ENCODE measurements at regions not wholly inside any gene's neighbourhood (a gene's known extent, or its start where the extent isn't known, plus 50 kb on each side); places are given as distances from the start of the nearest gene placed in this dataset.
A peak's percentile ranks its signal among the peaks of the same experiment; 100 is the strongest.
"Not testable (repeated sequence)": the region's sequence is repeated elsewhere in the genome, so short reads cannot be mapped to it uniquely, and the experiment has no call there.

- no peak for DNase-seq (ENCODE audit: low read depth, low spot score)
- in situ Hi-C loops (cut with HindIII; ENCODE audit: low pct_unique_long_range_greater_than_20kb, low sequenced_read_pairs): no loop called here
These were observed 245.3 kb upstream of the UFL1 start for GRCh38 chr6:96276305-96276704.

GRCh38 chr6:96276856-96277255 lies 244.8 kb upstream of the UFL1 start:
- in situ Hi-C loops (cut with HindIII; ENCODE audit: low pct_unique_long_range_greater_than_20kb, low sequenced_read_pairs): no loop called here

GRCh38 chr6:96279084-96279483 lies 242.5 kb upstream of the UFL1 start:
- no peak for DNase-seq (ENCODE audit: low read depth, low spot score)
- in situ Hi-C loops (cut with HindIII; ENCODE audit: low pct_unique_long_range_greater_than_20kb, low sequenced_read_pairs): no loop called here

More at GRCh38 chr6:96276856-96277255, 244.8 kb upstream of the UFL1 start:
- DNase-seq (ENCODE audit: low read depth, low spot score): no peak

DNA sequence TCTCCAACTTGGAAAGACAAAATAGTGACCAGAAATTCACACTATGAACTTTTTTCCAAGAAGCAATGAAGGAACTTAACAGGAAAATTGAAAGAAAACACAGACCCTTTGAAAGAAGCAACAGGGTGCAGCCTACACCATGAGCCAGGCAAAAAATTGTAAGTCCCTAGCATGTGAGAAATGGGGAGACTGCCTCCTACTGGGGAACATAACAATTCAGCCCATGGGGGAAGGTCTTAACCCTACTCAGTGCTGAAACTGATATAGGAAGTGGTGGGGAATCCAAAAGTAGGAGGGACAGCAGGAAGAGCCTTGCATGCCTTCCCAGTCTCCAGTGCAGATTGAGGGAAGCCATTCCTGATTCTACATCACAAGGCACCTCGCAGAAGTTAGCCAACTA lies 235.1 kb upstream of the UFL1 start:
- in situ Hi-C loops (cut with HindIII; ENCODE audit: low pct_unique_long_range_greater_than_20kb, low sequenced_read_pairs): no loop called here
- DNase-seq (ENCODE audit: low read depth, low spot score): no peak

DNA sequence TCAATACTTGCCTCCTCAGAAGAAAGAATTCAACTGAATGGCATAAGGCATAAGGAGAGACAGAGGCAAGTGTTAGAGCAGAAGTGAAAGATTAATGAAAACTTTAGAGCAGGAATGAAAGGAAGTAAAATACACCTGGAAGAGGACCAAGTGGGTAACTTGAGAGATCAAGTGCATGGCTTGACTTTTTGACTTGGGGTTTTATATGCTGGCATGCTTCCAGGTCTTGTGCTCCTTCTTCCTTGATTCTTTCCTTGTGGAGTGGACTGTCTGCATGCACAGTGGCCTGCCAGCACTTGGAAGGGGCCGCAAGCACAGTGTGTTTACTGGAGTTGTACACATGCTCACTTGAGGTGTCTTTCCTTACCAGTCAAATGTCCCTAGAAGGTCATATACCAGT lies 222.1 kb upstream of the UFL1 start:
- in situ Hi-C loops (cut with HindIII; ENCODE audit: low pct_unique_long_range_greater_than_20kb, low sequenced_read_pairs): no loop called here
- no peak for DNase-seq (ENCODE audit: low read depth, low spot score)

GRCh38 chr6:96301023-96301422 lies 220.6 kb upstream of the UFL1 start:
- DNase-seq (ENCODE audit: low read depth, low spot score): peak; percentile 8

DNA sequence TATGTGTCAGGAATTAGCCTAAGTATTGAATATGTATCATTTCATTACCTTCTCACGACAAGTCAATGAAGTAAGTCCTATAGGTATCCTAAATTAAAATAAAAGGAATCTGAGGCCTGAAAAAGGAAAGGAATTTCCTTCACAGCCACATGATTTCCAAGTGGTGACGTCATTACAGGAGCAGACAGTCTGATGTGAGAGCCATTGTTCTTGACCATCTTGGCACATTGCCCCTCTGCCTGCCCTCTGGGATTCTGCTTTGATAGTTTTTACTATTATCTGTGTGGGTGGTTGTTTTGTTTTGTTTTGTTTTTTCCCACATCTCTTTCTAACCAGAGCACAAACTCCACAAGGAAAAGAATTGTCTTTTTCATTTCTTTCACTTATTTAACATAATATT lies 219.8 kb upstream of the UFL1 start:
- DNase-seq (ENCODE audit: low read depth, low spot score): peak; percentile 80
- in situ Hi-C loops (cut with HindIII; ENCODE audit: low pct_unique_long_range_greater_than_20kb, low sequenced_read_pairs): no loop called here

More at GRCh38 chr6:96301023-96301422, 220.6 kb upstream of the UFL1 start:
- in situ Hi-C loops (cut with HindIII; ENCODE audit: low pct_unique_long_range_greater_than_20kb, low sequenced_read_pairs): no loop called here

GRCh38 chr6:96302991-96303390 lies 218.6 kb upstream of the UFL1 start:
- in situ Hi-C loops (cut with HindIII; ENCODE audit: low pct_unique_long_range_greater_than_20kb, low sequenced_read_pairs): no loop called here
- no peak for DNase-seq (ENCODE audit: low read depth, low spot score)

DNA sequence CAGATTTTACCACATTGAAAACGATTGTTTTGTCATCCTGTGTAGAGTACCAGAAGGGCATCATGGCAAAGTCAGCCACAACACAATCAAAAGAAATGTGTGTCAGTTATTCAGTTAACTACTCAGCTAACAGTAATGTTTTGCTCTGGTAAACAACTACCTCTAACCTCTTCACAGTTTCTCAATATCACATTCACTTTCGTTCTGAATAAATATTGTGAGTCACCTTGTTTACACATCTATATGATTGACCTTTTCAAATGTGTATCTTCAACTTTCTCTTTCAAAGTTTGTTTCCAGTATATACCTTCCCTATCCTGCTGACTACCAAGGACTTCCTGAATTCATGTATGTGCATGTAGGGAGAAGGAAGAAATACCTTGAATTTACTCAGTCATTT lies 216.6 kb upstream of the UFL1 start:
- no peak for DNase-seq (ENCODE audit: low read depth, low spot score)
- in situ Hi-C loops (cut with HindIII; ENCODE audit: low pct_unique_long_range_greater_than_20kb, low sequenced_read_pairs): no loop called here

DNA sequence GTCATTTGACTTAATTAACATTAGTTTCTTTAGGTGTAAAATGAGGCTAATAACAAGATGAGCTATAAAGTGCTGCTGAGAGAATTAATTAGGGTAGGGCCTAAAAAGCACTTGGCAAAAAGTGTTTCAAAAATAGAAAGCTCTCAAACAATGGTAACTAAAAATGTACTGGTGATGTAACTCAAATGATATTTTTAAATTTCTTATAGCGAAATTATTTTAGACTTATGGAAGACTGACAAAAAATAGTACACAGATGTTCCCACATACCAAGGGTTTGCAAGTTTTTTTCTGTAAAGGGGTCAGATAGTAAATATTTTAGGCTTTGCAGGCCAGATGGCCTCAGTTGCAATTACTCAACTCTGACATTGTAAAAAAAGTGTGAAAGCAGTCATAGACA lies 190.7 kb upstream of the UFL1 start:
- in situ Hi-C loops (cut with HindIII; ENCODE audit: low pct_unique_long_range_greater_than_20kb, low sequenced_read_pairs): no loop called here
- no peak for DNase-seq (ENCODE audit: low read depth, low spot score)

DNA sequence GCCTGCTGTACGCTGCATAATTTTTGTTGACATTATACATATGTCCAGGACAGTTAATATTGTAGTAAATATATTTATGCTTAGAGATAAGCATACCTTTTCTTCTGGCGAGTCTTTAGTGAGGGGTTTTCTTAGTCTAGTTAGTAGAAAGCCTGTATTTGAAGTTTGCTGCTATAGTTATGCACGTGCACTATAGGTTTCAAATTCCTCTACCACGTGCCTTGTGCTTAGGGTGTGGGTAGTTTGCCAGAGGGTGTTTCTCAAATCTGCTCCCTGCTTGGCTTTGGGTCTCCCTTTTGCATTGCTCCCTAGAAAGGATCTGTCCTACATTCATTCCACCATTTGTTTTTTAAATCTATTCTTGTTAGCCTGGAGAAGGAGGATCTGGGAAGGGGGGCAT lies 181.4 kb upstream of the UFL1 start:
- in situ Hi-C loops (cut with HindIII; ENCODE audit: low pct_unique_long_range_greater_than_20kb, low sequenced_read_pairs): no loop called here
- no peak for DNase-seq (ENCODE audit: low read depth, low spot score)

DNA sequence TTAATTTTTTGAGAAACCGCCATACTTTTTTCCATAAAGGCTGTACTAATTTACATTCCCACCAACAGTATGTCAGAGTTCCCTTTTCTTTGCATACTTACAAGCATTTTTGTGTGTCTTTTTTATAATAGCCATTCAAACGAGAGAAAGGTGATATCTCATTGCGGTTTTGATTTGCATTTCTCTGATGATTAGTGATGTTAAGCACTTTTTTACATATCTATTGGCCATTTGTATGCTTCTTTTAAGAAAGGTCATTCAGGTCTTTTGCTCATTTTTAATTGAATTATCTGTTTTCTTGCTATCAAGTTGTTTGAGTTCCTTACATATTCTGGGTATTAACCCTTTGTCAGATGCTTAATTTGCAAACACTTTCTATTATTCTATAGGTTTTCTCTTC lies 176.1 kb upstream of the UFL1 start:
- no peak for DNase-seq (ENCODE audit: low read depth, low spot score)
- in situ Hi-C loops (cut with HindIII; ENCODE audit: low pct_unique_long_range_greater_than_20kb, low sequenced_read_pairs): no loop called here

DNA sequence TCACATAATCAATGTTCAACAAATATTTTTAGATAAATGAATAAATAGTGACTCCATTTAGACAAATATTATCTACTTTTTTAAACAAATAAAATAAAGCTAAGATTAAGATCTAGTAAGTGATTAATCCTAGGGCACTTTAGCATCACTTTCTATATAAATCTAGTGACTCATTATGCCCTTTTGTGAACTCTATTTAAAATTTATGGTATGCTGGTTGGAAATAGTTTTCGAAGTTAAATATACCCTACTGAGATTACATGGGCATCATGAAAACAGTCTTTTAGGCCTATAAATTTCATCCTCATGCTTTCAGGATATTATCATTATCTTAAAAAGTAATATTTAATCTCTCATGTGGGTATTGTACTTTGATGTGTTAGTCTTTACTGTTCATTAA lies 140.4 kb upstream of the UFL1 start:
- DNase-seq (ENCODE audit: low read depth, low spot score): no peak
- in situ Hi-C loops (cut with HindIII; ENCODE audit: low pct_unique_long_range_greater_than_20kb, low sequenced_read_pairs): no loop called here

DNA sequence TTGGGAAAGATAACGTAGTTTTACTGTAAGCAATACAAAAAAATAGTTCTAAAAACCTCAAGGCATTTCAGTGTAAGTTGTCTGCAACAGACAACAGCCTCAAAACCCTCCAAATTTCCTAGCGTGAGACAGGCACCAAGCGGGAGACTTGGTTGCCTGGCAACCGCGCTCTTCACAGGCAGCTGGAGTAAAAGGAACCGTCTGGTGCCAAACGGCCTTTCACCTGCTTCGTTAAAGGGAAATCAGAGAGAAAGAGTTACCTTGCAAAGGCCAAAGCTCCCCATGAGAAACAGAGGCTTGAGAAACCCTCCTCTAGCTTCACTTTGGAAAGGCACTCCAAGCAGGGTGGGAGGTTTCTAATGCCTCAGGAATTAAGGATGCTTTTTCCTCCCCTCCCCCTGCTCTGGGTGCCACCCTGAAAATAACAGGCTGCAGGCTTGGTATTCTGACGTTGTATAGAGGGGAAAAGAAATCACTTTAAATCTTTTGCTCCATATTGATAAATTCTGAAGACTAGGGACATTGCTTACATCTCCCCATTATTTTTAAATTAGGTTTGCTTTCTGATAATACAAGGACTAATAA lies 129.7 kb upstream of the UFL1 start:
- DNase-seq (ENCODE audit: low read depth, low spot score): no peak
- in situ Hi-C loops (cut with HindIII; ENCODE audit: low pct_unique_long_range_greater_than_20kb, low sequenced_read_pairs): no loop called here

- in situ Hi-C loops (cut with HindIII; ENCODE audit: low pct_unique_long_range_greater_than_20kb, low sequenced_read_pairs): no loop called here
- peak; percentile 26 for DNase-seq (ENCODE audit: low read depth, low spot score)
These were observed 126.9 kb upstream of the UFL1 start for GRCh38 chr6:96394727-96395126.

GRCh38 chr6:96410467-96410866 lies 111.1 kb upstream of the UFL1 start:
- DNase-seq (ENCODE audit: low read depth, low spot score): no peak
- in situ Hi-C loops (cut with HindIII; ENCODE audit: low pct_unique_long_range_greater_than_20kb, low sequenced_read_pairs): no loop called here

- DNase-seq (ENCODE audit: low read depth, low spot score): no peak
- in situ Hi-C loops (cut with HindIII; ENCODE audit: low pct_unique_long_range_greater_than_20kb, low sequenced_read_pairs): no loop called here
These were observed 101.3 kb upstream of the UFL1 start for GRCh38 chr6:96420294-96420693.

DNA sequence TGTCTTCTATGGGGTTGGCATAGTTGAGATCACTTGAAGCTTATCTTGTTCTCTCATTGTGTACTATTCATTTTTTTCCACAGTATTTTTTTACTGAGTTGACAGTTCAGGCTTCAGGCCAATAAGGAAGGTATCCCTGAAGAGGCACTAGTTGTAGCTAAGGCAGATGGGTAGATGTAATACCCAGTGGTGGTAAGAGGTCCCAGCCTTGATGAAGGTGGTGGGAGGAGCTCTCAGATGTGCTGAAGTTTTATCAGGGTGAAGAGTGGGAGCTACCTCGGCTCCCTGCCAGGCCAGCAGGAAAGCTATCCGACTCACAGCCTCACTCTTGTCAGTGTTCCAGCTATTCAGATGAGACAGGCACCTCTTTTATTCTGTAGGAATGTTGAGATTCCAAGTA lies 87.7 kb upstream of the UFL1 start:
- in situ Hi-C loops (cut with HindIII; ENCODE audit: low pct_unique_long_range_greater_than_20kb, low sequenced_read_pairs): no loop called here

DNA sequence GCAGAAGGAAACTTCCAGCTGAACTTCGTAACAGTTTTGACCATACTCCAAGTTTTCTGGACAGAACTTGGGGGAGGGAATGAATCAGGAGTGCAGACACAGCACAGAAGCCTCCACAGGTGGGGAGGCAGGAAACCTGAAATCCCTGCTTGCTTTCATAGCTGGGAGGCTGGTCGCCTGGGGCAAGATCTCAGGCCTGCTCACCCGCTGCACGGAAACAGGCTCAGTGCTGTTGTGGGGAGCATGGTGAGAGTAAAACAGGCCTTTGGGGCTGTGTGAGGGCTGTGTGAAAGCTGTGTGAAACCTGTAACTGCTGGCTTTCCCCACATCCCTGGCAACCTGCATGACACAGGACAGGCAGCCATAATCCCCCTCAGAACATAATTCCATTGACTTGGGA lies 85.2 kb upstream of the UFL1 start:
- in situ Hi-C loops (cut with HindIII; ENCODE audit: low pct_unique_long_range_greater_than_20kb, low sequenced_read_pairs): no loop called here
- DNase-seq (ENCODE audit: low read depth, low spot score): no peak

More for the DNA sequence above, 87.7 kb upstream of the UFL1 start:
- DNase-seq (ENCODE audit: low read depth, low spot score): no peak

DNA sequence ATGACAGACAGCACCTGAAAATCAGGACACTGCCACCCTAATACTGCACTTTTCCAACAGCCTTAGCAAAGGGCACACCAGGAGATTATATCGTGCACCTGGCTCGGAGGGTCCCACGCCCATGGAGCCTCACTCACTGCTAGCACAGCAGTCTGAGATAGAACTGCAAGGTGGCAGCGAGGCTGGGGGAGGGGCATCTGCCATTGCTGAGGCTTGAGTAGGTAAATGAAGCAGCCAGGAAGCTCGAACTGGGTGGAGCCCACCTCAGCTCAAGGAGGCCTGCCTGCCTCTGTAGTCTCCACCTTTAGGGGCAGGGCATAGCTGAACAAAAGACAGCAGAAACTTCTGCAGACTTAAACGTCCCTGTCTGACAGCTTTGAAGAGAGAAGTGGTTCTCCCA lies 84.4 kb upstream of the UFL1 start:
- DNase-seq (ENCODE audit: low read depth, low spot score); in situ Hi-C loops (cut with HindIII; ENCODE audit: low pct_unique_long_range_greater_than_20kb, low sequenced_read_pairs): not testable (repeated sequence)

Measured in SK-MEL-5 (cell line).